ENCODE measurements at regions not wholly inside any gene's neighbourhood (a gene's known extent, or its start where the extent isn't known, plus 50 kb on each side); places are given as distances from the start of the nearest gene placed in this dataset.

DNA sequence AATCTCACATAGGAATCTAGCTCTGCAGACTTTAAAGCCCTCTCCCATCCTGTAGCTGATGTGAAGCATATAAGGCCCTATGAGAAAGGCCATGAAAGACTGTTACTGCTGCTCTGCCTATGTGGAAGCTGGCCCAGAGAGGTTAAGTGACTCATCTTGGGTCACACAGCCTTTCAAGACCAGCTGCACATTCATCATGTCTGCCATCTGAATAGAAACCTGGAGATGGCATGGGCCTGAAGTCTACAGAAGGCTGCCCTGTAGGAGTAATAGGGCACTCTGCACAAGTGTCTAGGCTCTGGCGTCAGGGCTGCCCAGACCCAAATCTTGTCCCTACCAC lies 59.4 kb upstream of the COL13A1 start:
- Mint-ChIP-seq H3K27ac (no peak overlapping the region), H3K4me3 (no peak overlapping the region), H3K36me3 (no peaks in the 10 kb centered on the region), H3K9me3 (no peaks in the 10 kb centered on the region), H3K27me3 (ENCODE audit: low read depth in 2 of 2) (peaks cover 0 to 4% of the 10 kb centered on the region in 2 donors), H3K4me1 (peaks cover 0 to 5% of the 10 kb centered on the region in 2 donors)
- intact Hi-C loops (cut with micrococcal nuclease): no loop called here
- TF ChIP-seq, protein P1, sequence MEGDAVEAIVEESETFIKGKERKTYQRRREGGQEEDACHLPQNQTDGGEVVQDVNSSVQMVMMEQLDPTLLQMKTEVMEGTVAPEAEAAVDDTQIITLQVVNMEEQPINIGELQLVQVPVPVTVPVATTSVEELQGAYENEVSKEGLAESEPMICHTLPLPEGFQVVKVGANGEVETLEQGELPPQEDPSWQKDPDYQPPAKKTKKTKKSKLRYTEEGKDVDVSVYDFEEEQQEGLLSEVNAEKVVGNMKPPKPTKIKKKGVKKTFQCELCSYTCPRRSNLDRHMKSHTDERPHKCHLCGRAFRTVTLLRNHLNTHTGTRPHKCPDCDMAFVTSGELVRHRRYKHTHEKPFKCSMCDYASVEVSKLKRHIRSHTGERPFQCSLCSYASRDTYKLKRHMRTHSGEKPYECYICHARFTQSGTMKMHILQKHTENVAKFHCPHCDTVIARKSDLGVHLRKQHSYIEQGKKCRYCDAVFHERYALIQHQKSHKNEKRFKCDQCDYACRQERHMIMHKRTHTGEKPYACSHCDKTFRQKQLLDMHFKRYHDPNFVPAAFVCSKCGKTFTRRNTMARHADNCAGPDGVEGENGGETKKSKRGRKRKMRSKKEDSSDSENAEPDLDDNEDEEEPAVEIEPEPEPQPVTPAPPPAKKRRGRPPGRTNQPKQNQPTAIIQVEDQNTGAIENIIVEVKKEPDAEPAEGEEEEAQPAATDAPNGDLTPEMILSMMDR (IDR thresholded peaks at IDR 0.05): no peak
- no peaks in the 10 kb centered on the region for H3K36me3 ChIP-seq (ENCODE audit: control insufficient read depth, insufficient read depth, low read length)
- H3K4me1 ChIP-seq (ENCODE audit: control insufficient read depth, insufficient read depth, low read length): no peaks in the 10 kb centered on the region
- H3K27me3 ChIP-seq (ENCODE audit: control insufficient read depth, insufficient read depth, low read length): no peaks in the 10 kb centered on the region
- 92% methylated on average over 1 of the region's 1 CpG for WGBS (ENCODE audit: insufficient coverage)
- H3K4me3 ChIP-seq (ENCODE audit: low read length): no peak overlapping the region
- ATAC-seq: no peak
- no peak for DNase-seq
- no peak overlapping the region for H3K27ac ChIP-seq (ENCODE audit: low read length)
- H3K9me3 ChIP-seq (ENCODE audit: control insufficient read depth, insufficient read depth, low read length): no peaks in the 10 kb centered on the region

DNA sequence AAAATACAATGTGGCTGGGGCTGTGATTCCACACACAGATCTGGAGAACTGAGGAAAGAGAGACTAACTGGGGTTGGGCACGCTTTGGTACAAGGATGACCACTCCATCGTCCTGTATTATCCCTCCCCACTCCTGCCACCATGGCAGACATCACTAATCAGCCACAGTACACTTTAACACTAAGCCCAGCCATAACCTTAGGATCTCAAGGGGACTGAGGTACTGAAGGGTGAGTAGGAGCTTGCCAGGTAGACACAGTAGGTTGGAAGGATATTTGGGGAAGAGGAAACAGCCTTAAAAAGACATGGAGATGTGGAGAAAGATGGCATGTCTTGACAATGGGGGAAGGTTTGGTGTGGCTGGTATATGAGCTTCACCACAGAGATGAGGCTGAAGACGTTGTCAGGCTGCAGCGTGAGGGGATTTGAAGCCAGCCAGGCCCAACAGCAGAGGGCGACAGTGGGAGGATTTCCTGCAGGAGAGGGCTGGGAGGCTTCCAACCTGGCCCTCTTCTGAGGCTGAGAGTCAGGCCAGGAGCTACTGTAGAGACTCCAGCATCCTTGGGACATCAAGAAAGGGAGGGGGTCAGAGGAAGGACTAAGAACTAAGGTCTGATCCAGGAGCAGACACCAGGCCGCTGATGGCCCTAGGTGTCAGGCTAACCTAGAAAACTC lies 58.6 kb upstream of the COL13A1 start:
- 67% methylated on average over 4 of the region's 6 CpGs for WGBS (ENCODE audit: insufficient coverage)
- Mint-ChIP-seq H3K27ac (no peak overlapping the region), H3K4me1 (peaks cover 0 to 5% of the 10 kb centered on the region in 2 donors), H3K27me3 (ENCODE audit: low read depth in 2 of 2) (peaks cover 0 to 4% of the 10 kb centered on the region in 2 donors), H3K36me3 (no peaks in the 10 kb centered on the region), H3K9me3 (no peaks in the 10 kb centered on the region), H3K4me3 (no peak overlapping the region)
- ATAC-seq: no peak
- no peak for DNase-seq
- no peaks in the 10 kb centered on the region for H3K27me3 ChIP-seq (ENCODE audit: control insufficient read depth, insufficient read depth, low read length)
- TF ChIP-seq, protein P1 (IDR thresholded peaks at IDR 0.05): no peak
- H3K27ac ChIP-seq (ENCODE audit: low read length): no peak overlapping the region
- no peaks in the 10 kb centered on the region for H3K36me3 ChIP-seq (ENCODE audit: control insufficient read depth, insufficient read depth, low read length)
- no peaks in the 10 kb centered on the region for H3K4me1 ChIP-seq (ENCODE audit: control insufficient read depth, insufficient read depth, low read length)
- intact Hi-C loops (cut with micrococcal nuclease): no loop called here
- H3K9me3 ChIP-seq (ENCODE audit: control insufficient read depth, insufficient read depth, low read length): no peaks in the 10 kb centered on the region
- no peak overlapping the region for H3K4me3 ChIP-seq (ENCODE audit: low read length)

DNA sequence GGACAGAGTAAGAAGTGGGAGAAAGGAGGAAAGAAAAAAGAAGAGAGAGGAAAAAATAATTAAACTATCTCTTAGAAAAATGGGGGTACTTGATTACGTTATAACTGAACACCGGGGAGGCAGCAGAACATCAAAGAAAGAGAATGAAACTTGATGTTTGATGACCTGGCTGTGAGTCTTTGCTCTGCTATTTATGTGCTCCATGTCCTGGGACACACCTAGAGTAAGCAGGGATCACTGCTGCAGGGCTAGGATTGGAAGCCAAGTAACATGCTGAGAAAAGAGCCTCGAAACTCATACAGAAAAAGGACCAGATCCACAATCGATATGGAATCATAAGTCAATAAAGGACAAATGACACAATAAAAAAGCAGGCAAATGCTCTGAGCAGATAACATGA lies 56.7 kb upstream of the COL13A1 start:
- Mint-ChIP-seq H3K4me3 (no peak overlapping the region), H3K4me1 (peaks cover 0 to 5% of the 10 kb centered on the region in 2 donors), H3K36me3 (no peaks in the 10 kb centered on the region), H3K27ac (no peak overlapping the region), H3K27me3 (ENCODE audit: low read depth in 2 of 2) (peaks cover 9 to 10% of the 10 kb centered on the region in 2 donors), H3K9me3 (no peaks in the 10 kb centered on the region)
- no peak overlapping the region for H3K27ac ChIP-seq (ENCODE audit: low read length)
- H3K4me3 ChIP-seq (ENCODE audit: low read length): no peak overlapping the region
- no peaks in the 10 kb centered on the region for H3K9me3 ChIP-seq (ENCODE audit: control insufficient read depth, insufficient read depth, low read length)
- no peaks in the 10 kb centered on the region for H3K36me3 ChIP-seq (ENCODE audit: control insufficient read depth, insufficient read depth, low read length)
- H3K27me3 ChIP-seq (ENCODE audit: control insufficient read depth, insufficient read depth, low read length): no peaks in the 10 kb centered on the region
- H3K4me1 ChIP-seq (ENCODE audit: control insufficient read depth, insufficient read depth, low read length): no peaks in the 10 kb centered on the region
- intact Hi-C loops (cut with micrococcal nuclease): no loop called here
- DNase-seq (no peak), ATAC-seq (no peak)
- WGBS (ENCODE audit: insufficient coverage): 91% methylated on average over 4 of the region's 4 CpGs
- TF ChIP-seq, protein P1 (IDR thresholded peaks at IDR 0.05): no peak

DNA sequence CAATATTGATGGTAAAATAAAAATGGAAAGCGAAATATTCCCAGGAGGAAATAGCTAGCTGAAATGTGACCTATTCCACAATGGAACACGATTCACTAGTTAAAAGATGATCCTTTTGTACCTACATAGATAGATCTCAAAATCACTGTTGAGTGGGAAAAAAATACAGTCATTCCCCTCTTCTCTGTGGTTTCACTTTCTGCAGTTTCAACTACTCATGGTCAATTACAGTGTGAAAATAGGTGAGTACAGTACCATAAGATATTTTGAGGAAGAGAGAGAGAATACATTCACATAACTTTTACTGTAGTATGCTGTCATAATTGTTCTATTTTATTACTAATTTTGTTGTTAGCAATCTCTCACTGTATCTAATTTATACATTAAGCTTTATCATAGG lies 56.0 kb upstream of the COL13A1 start:
- Mint-ChIP-seq H3K4me1 (peaks cover 0 to 5% of the 10 kb centered on the region in 2 donors), H3K36me3 (no peaks in the 10 kb centered on the region), H3K9me3 (no peaks in the 10 kb centered on the region), H3K4me3 (no peak overlapping the region), H3K27ac (no peak overlapping the region), H3K27me3 (ENCODE audit: low read depth in 2 of 2) (peaks cover 14 to 15% of the 10 kb centered on the region in 2 donors)
- TF ChIP-seq, protein P1 (IDR thresholded peaks at IDR 0.05): no peak
- WGBS (ENCODE audit: insufficient coverage): no CpG with 5 or more reads among the region's 2 CpGs
- no peak overlapping the region for H3K4me3 ChIP-seq (ENCODE audit: low read length)
- H3K27me3 ChIP-seq (ENCODE audit: control insufficient read depth, insufficient read depth, low read length): no peaks in the 10 kb centered on the region
- H3K27ac ChIP-seq (ENCODE audit: low read length): no peak overlapping the region
- no peak for DNase-seq
- H3K9me3 ChIP-seq (ENCODE audit: control insufficient read depth, insufficient read depth, low read length): no peaks in the 10 kb centered on the region
- ATAC-seq: no peak
- intact Hi-C loops (cut with micrococcal nuclease): no loop called here
- H3K4me1 ChIP-seq (ENCODE audit: control insufficient read depth, insufficient read depth, low read length): no peaks in the 10 kb centered on the region
- H3K36me3 ChIP-seq (ENCODE audit: control insufficient read depth, insufficient read depth, low read length): no peaks in the 10 kb centered on the region
